ENCODE measurements at regions not wholly inside any gene's neighbourhood (a gene's known extent, or its start where the extent isn't known, plus 50 kb on each side); places are given as distances from the start of the nearest gene placed in this dataset.

DNA sequence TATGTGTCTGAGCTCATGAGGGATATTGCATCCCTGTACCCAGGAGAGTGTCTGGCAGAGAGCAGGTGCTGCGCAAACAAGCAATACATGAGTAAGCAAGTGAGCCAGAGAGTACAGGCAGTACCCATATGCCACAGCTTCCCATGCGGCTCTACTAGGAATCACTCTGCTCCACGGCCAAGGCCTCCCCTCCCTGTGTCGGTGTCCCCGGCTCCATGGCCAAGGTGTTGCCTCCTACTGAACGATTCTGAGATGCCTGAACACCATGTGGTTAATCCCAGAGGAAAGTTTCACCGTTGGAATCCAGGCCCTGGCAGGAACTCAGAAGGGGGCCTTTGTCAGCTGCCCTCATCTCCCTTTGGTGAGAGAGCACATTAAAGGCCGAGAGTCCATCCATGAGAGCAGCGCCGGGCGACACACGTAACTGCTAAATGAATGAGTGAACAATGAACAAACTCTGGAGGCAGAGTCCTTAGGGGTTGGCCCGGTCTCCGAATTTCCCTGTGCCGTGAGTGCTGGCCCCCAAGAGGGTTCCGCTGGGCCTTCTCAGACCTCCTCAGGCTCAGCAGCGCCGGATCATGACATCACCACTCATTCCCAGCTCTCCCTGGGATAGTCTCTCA, 136.0 kb upstream of the FAM20C start:
- DNase-seq (ENCODE audit: low spot score): no peak

DNA sequence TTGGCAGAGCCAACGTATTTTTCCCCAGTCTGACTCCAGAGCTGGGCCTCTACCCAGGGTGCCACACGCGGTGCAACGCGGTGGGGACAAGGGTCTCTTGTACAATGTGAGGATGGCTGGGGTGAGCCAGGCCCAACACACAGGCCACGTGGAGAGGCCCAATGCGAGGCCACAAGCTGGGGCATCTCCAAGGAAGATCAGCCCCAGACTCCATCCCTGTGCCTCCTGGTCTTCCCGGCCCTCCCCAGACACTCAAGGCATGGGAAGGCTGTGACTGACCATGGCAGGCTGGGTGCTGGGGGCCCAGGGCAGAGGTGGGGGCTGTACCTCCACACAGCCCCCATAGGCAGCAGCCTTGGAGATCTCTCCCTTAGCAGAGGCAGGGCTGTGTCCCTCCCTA, 135.3 kb upstream of the FAM20C start:
- no peak for DNase-seq (ENCODE audit: low spot score)

DNA sequence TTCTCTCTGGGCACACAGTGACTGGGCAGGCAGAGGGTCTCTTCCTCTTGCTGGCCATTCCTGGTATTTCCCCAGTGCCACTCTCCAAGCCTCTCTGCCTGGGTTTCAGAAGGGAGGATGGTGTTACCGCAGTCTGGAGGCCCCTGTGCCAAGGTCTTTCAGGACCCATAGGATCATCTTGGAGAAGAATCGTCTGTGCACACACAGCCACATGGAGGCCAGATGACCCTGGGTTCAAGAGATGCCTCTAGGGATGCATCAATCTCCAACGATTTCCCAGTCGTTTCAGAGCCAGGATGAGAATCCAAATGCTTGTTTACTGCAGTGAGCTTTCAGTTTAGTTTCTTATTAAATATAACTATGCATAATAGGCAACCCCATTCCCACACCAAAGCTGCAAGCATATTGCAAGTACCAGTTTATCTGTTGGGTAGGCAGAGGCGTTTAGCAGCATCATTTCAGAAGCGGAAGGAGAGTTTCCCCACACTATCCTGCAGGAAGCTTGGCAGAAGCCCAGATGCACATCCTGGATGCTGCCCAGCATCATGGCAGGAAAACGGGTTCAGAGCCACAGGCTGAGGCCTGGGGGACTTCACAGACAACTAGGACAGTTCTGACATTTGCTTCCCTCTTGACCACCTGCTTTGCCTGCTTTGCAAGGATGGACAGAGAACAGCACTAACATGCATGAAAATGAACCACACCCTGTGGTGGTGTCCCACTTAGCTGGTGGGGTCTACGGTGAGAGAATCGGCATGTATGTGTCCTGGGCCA, 134.7 kb upstream of the FAM20C start:
- no peak for DNase-seq (ENCODE audit: low spot score)

DNA sequence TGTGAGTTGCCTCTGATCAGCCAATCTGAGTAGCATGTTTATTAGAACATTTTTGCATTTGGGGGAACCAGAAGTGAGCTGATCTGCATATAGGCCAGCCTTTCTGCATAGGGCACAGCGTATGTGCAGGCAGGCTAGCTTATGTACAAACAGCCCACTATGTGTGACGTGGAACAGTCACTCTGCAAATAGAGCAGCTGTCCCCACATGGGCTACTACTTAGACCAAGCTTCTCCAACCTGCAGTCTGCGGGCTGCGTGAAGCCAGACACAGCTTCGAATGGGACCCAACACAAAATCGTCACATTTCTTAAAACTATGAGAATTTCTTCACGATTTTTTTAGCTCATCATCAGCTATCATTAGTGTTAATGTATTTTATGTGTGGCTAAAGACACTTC, 134.1 kb upstream of the FAM20C start:
- DNase-seq (ENCODE audit: low spot score): no peak

- DNase-seq (ENCODE audit: low spot score): no peak
These were observed 133.0 kb upstream of the FAM20C start for GRCh38 chr7:59079-60016.

- DNase-seq (ENCODE audit: low spot score): no peak
These were observed 132.2 kb upstream of the FAM20C start for GRCh38 chr7:60017-60675.

- no peak for DNase-seq (ENCODE audit: low spot score)
These were observed 131.7 kb upstream of the FAM20C start for GRCh38 chr7:60706-61105.

DNA sequence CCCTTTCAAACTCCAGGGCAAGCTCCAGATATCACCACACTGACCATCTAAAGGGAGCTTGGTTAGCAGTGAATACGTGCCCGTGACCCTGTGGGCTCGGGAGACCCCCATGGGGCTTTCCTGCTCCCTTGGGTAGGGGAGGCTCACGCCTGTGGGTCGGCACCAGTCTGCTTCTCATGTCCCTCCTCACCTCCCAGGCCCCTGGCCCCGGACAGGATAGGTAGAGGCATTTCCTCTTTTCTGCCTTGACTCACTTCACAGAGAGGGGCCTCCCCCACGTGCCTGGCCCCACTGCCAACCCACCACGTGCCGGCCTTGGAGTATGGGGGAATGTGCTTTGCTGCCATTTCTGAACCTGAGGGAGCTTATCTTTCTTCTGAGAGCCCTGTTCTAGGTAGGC, 131.3 kb upstream of the FAM20C start:
- no peak for DNase-seq (ENCODE audit: low spot score)

- no peak for DNase-seq (ENCODE audit: low spot score)
These were observed 130.6 kb upstream of the FAM20C start for GRCh38 chr7:61576-62360.

- no peak for DNase-seq (ENCODE audit: low spot score)
These were observed 129.8 kb upstream of the FAM20C start for GRCh38 chr7:62361-63116.

GRCh38 chr7:63117-63480, 129.3 kb upstream of the FAM20C start:
- DNase-seq (ENCODE audit: low spot score): no peak

- no peak for DNase-seq (ENCODE audit: low spot score)
These were observed 128.8 kb upstream of the FAM20C start for GRCh38 chr7:63521-64021.

DNA sequence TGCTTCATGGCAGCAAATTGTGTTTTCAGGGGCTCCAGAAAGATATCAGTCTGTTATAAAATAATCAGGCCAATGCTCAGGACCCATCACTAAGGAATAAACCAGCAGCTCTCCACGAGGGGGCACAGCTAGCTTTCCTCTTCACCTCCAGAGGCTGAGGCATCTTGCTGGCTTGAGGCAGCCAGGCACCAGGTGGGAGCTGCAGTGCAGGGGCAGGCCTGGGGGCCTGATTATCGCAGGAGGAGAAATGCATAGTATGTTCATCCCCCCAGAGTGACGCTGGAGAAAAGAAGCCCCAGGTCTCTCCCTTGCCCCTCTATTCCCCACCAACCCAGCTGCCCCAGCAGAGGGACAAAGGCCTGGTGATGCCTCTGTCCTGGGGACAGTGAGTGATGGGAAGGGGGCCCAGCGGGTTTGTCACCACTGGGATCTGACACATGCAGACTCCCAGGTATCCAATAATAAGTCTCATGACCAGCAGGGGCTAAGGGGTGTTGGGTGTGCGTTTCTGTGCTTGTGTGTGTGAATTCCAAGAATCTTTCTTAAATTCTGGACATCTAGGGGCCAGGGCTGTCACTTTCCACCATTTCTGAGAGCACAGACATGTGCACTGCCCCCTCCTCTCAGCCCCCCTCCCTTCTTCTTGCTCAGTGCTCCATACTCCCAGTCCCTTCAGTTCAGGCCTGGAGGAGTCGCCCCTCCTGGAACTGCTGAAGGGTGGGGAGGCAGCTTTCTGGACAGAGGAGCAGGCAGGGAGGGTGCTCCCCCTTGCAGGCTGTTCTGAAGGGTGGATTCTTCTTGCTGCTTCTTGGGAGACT, 128.1 kb upstream of the FAM20C start:
- peak; percentile 75 for DNase-seq (ENCODE audit: low spot score)

DNA sequence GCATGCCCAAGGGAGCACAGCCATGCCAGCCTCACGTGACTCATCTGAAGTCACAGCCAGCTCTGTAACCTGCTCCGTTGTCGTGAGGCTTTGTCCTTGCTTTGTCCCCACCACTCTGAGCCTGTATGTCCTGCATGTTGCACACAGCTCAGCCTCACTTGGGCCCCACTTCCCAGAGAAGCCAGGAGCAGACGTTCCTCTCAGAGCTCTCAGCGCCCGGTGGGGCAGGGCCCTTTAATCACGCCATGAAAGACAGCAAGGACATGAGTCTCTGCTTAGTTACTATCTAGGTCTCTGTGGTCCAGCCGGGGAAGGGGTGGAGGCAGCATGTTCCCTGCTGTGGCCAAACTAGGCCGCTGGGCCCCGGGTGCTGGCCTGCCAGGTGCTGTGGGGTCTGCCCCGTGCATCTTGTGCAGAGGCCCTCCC, 127.4 kb upstream of the FAM20C start:
- no peak for DNase-seq (ENCODE audit: low spot score)

- no peak for DNase-seq (ENCODE audit: low spot score)
These were observed 126.8 kb upstream of the FAM20C start for GRCh38 chr7:65554-65953.

GRCh38 chr7:66296-66695, 126.1 kb upstream of the FAM20C start:
- DNase-seq (ENCODE audit: low spot score): no peak

DNA sequence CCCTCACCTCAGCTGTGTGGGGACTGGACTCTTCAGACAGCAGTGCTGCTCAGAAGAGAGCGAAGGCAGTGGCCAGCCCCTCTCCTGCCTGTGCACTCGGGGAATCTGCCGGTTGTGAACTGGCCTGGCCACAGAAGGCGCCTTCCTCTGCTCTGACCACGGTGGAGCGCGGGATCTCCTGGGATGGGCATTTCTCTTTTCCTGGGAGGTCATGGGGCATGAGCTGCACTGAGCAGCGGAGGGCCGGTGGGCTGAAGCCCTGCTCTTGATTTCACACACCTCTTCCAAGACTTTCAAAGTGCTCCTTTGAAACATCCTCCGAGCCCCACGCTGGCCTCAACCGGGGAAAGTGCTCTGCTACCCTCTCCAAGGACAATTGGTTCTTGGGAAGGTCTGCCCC, 125.6 kb upstream of the FAM20C start:
- DNase-seq (ENCODE audit: low spot score): no peak

- DNase-seq (ENCODE audit: low spot score): no peak
These were observed 124.5 kb upstream of the FAM20C start for GRCh38 chr7:67661-68395.

- no peak for DNase-seq (ENCODE audit: low spot score)
These were observed 123.7 kb upstream of the FAM20C start for GRCh38 chr7:68629-69028.
